A673 (cell line): ENCODE measurements at regions not wholly inside any gene's neighbourhood (a gene's known extent, or its start where the extent isn't known, plus 50 kb on each side); places are given as distances from the start of the nearest gene placed in this dataset.

Experiments used
- BruUV-seq: library from RNA; stranded (reverse); fragments of 400-500 nt; replicated peaks from 2 replicates; lab custom pipeline; 2021; lab: Mats Ljungman, UMichigan
- CTCF ChIA-PET: fragments of 300-600 bp; sonication (Branson Sonifier 250); formaldehyde crosslinking; loops from one replicate; lab custom pipeline; 2022; ENCODE audit warnings: antibody characterized with exemption; lab: Charles Lee
- POLR2A ChIA-PET: fragments of 300-600 bp; sonication (Branson Sonifier 250); formaldehyde crosslinking; loops from one replicate; lab custom pipeline; 2022; ENCODE audit warnings: antibody characterized with exemption; ENCODE audit not compliant: low non-redundant PET; lab: Charles Lee
- DNase-seq: peaks from one replicate; pipeline ENCODE4 v3.0.0-alpha.2; 2015; ENCODE audit warnings: low spot score
- H3K27ac ChIP-seq: fragments of 200-600 bp; sonication (generic); 2 replicates; pipeline ENCODE4 v1.5.1; 2016; ENCODE audit warnings: mixed run types, low read depth, mild to moderate bottlenecking, mixed read lengths, antibody characterized with exemption, low read length; ENCODE audit not compliant: poor library complexity, severe bottlenecking
- H3K27me3 ChIP-seq: fragments of 200-600 bp; sonication (generic); replicated peaks from 2 replicates; pipeline ENCODE4 v1.6.1; 2017; ENCODE audit warnings: mixed run types, low read depth, mild to moderate bottlenecking, mixed read lengths, antibody characterized with exemption, low read length; ENCODE audit not compliant: insufficient read depth, poor library complexity
- H3K36me3 ChIP-seq: fragments of 200-600 bp; sonication (generic); 2 replicates; pipeline ENCODE4 v1.6.1; 2016; ENCODE audit warnings: mixed run types, mild to moderate bottlenecking, mixed read lengths, antibody characterized with exemption, low read length; ENCODE audit not compliant: insufficient read depth, poor library complexity, severe bottlenecking
- H3K4me1 ChIP-seq: fragments of 200-600 bp; sonication (generic); 2 replicates; pipeline ENCODE4 v1.6.1; 2017; ENCODE audit warnings: mixed run types, mild to moderate bottlenecking, mixed read lengths, antibody characterized with exemption, low read length; ENCODE audit not compliant: insufficient read depth, poor library complexity, severe bottlenecking
- H3K4me3 ChIP-seq: fragments of 200-600 bp; sonication (generic); 2 replicates; pipeline ENCODE4 v1.5.1; 2016; ENCODE audit warnings: low read depth, mixed run types, mild to moderate bottlenecking, mixed read lengths, low read length; ENCODE audit not compliant: poor library complexity, severe bottlenecking
- H3K9me3 ChIP-seq: fragments of 200-600 bp; sonication (generic); 2 replicates; pipeline ENCODE4 v1.6.1; 2016; ENCODE audit warnings: mixed run types, low read depth, mild to moderate bottlenecking, mixed read lengths, antibody characterized with exemption, low read length; ENCODE audit not compliant: poor library complexity, severe bottlenecking
- CTCF ChIP-seq: fragments of 300-800, 200-600 bp; sonication (generic); conservative IDR thresholded peaks from 2 replicates; pipeline ENCODE4 v1.5.1; 2017; ENCODE audit warnings: low read depth, mild to moderate bottlenecking, antibody characterized with exemption, low read length, moderate library complexity, mixed read lengths
- EZH2 ChIP-seq: fragments of 200-600 bp; sonication (generic); IDR thresholded peaks from 2 replicates; pipeline ENCODE4 v1.6.1; 2017; ENCODE audit warnings: borderline replicate concordance, low read depth, mild to moderate bottlenecking, mixed read lengths, antibody characterized with exemption, low read length; ENCODE audit not compliant: poor library complexity, severe bottlenecking
- intact Hi-C: fragments of 100-400 bp; cut with micrococcal nuclease; formaldehyde crosslinking; loops from one replicate; pipeline ENCODE4 v1.10.0; 2022; ENCODE audit not compliant: unreplicated experiment

- CTCF ChIA-PET = no interaction called here
- no peaks in the 10 kb centered on the region for H3K27me3 ChIP-seq
- no peak overlapping the region for H3K4me3 ChIP-seq
- TF ChIP-seq CTCF (no peak), EZH2 (no peak)
- intact Hi-C loops = loop anchor here (10.0 kb wide), 1 partner anchor 158 kb away; no protein-coding TSS in a partner anchor
- no peaks in the 10 kb centered on the region for H3K36me3 ChIP-seq
- no peaks in the 10 kb centered on the region for H3K4me1 ChIP-seq
- no peak for DNase-seq
- H3K27ac ChIP-seq = no peak overlapping the region
- no TSS peak for BruUV-seq
- POLR2A ChIA-PET = no interaction called here
- H3K9me3 ChIP-seq = no peaks in the 10 kb centered on the region
Observed at GRCh38 chr10:21022821-21023220, 125.7 kb upstream of the NEBL start.

- H3K27ac ChIP-seq = no peak overlapping the region
- H3K4me1 ChIP-seq = no peaks in the 10 kb centered on the region
- intact Hi-C loops = loop anchor here (10.0 kb wide), 1 partner anchor 157 kb away; no protein-coding TSS in a partner anchor
- no TSS peak for BruUV-seq
- CTCF ChIA-PET = no interaction called here
- no peaks in the 10 kb centered on the region for H3K27me3 ChIP-seq
- POLR2A ChIA-PET = no interaction called here
- H3K36me3 ChIP-seq = no peaks in the 10 kb centered on the region
- TF ChIP-seq EZH2 (no peak), CTCF (peak; percentile 26; the same call in 1 of the 2 replicates)
- DNase-seq = no peak
- H3K4me3 ChIP-seq = no peak overlapping the region
- no peaks in the 10 kb centered on the region for H3K9me3 ChIP-seq
Observed at GRCh38 chr10:21021843-21022594, 124.9 kb upstream of the NEBL start.

GRCh38 chr10:21021231-21021630 lies 124.1 kb upstream of the NEBL start:
- no peak for TF ChIP-seq CTCF
- TF ChIP-seq EZH2 = no peak
- Histone ChIP-seq H3K4me1 (no peaks in the 10 kb centered on the region), H3K4me3 (no peak overlapping the region), H3K27ac (no peak overlapping the region), H3K9me3 (no peaks in the 10 kb centered on the region), H3K36me3 (no peaks in the 10 kb centered on the region), H3K27me3 (no peaks in the 10 kb centered on the region)
- CTCF ChIA-PET = no interaction called here
- POLR2A ChIA-PET = no interaction called here
- no peak for DNase-seq
- no TSS peak for BruUV-seq
- intact Hi-C loops = loop anchor here (10.0 kb wide), 1 partner anchor 156 kb away; no protein-coding TSS in a partner anchor
